Osteoblast (primary cell): ENCODE measurements at regions not wholly inside any gene's neighbourhood (a gene's known extent, or its start where the extent isn't known, plus 50 kb on each side); places are given as distances from the start of the nearest gene placed in this dataset.

ENCODE experiments used
- DNase-seq: peaks from one replicate; pipeline ENCODE4 v3.0.0; 2011; ENCODE audit warnings: low spot score, mixed read lengths; ENCODE audit not compliant: insufficient read length; ENCODE audit errors: missing footprints
- H2AFZ ChIP-seq: 2 replicates; pipeline ENCODE4 v1.6.0; 2011; ENCODE audit warnings: mild to moderate bottlenecking, low read length
- H3K27ac ChIP-seq: 2 replicates; pipeline ENCODE4 v1.5.1; 2011; ENCODE audit warnings: mild to moderate bottlenecking, low read depth, low read length, moderate library complexity
- H3K27me3 ChIP-seq: 2 replicates; pipeline ENCODE4 v1.6.0; 2012; ENCODE audit warnings: mild to moderate bottlenecking, control low read depth, inconsistent platforms, low read length, moderate library complexity; ENCODE audit not compliant: insufficient read depth
- H3K36me3 ChIP-seq: 2 replicates; pipeline ENCODE4 v1.5.1; 2011; ENCODE audit warnings: mild to moderate bottlenecking, low read length, control low read depth, moderate library complexity; ENCODE audit not compliant: insufficient read depth
- H3K4me1 ChIP-seq: 2 replicates; pipeline ENCODE4 v1.5.1; 2011; ENCODE audit warnings: mild to moderate bottlenecking, low read length, control low read depth, moderate library complexity; ENCODE audit not compliant: insufficient read depth
- H3K4me2 ChIP-seq: 2 replicates; pipeline ENCODE4 v1.6.0; 2011; ENCODE audit warnings: mild to moderate bottlenecking, low read length; ENCODE audit not compliant: insufficient read depth
- H3K4me3 ChIP-seq: fragments of 200-600 bp; sonication (generic); 3 replicates; pipeline ENCODE4 v1.5.1; 2012; ENCODE audit warnings: mild to moderate bottlenecking, low read length, inconsistent platforms; ENCODE audit not compliant: insufficient read depth
- H3K79me2 ChIP-seq: 2 replicates; pipeline ENCODE4 v1.6.0; 2012; ENCODE audit warnings: mild to moderate bottlenecking, low read length, control low read depth, inconsistent platforms; ENCODE audit not compliant: insufficient read depth
- H3K9me3 ChIP-seq: 2 replicates; pipeline ENCODE4 v1.5.1; 2011; ENCODE audit warnings: low read depth, low read length, control low read depth
- H4K20me1 ChIP-seq: 2 replicates; pipeline ENCODE4 v1.6.0; 2012; ENCODE audit warnings: mild to moderate bottlenecking, low read length, control low read depth; ENCODE audit not compliant: insufficient read depth
- CTCF ChIP-seq: IDR thresholded peaks from 2 replicates; pipeline ENCODE4 v1.5.1; 2011; ENCODE audit warnings: mild to moderate bottlenecking, low read depth, low read length, moderate library complexity; ENCODE audit errors: extremely low read depth

GRCh38 chr18:27712066-27712465 lies 464.9 kb downstream of the CDH2 start:
- Histone ChIP-seq H3K27ac (no peak overlapping the region), H3K4me3 (no peak overlapping the region), H3K27me3 (no peaks in the 10 kb centered on the region), H3K79me2 (no peaks in the 10 kb centered on the region), H4K20me1 (no peaks in the 10 kb centered on the region), H3K4me1 (peaks cover 36% of the 10 kb centered on the region), H3K4me2 (no peak overlapping the region), H3K36me3 (no peaks in the 10 kb centered on the region), H2AFZ (no peak overlapping the region), H3K9me3 (no peaks in the 10 kb centered on the region)
- no peak for DNase-seq
- TF ChIP-seq CTCF: no peak

GRCh38 chr18:27711382-27711781 lies 465.5 kb downstream of the CDH2 start:
- H3K27ac ChIP-seq: no peak overlapping the region
- H2AFZ ChIP-seq: no peak overlapping the region
- no peaks in the 10 kb centered on the region for H3K36me3 ChIP-seq
- no peak for TF ChIP-seq CTCF
- no peaks in the 10 kb centered on the region for H3K9me3 ChIP-seq
- H3K4me1 ChIP-seq: peaks cover 36% of the 10 kb centered on the region
- no peak for DNase-seq
- H3K79me2 ChIP-seq: no peaks in the 10 kb centered on the region
- no peak overlapping the region for H3K4me3 ChIP-seq
- H3K27me3 ChIP-seq: no peaks in the 10 kb centered on the region
- no peak overlapping the region for H3K4me2 ChIP-seq
- no peaks in the 10 kb centered on the region for H4K20me1 ChIP-seq

GRCh38 chr18:27709344-27709743 lies 467.6 kb downstream of the CDH2 start:
- no peak overlapping the region for H3K4me2 ChIP-seq
- H3K36me3 ChIP-seq: no peaks in the 10 kb centered on the region
- H4K20me1 ChIP-seq: no peaks in the 10 kb centered on the region
- no peak for DNase-seq
- no peaks in the 10 kb centered on the region for H3K9me3 ChIP-seq
- H3K27me3 ChIP-seq: no peaks in the 10 kb centered on the region
- no peaks in the 10 kb centered on the region for H3K79me2 ChIP-seq
- H3K4me3 ChIP-seq: no peak overlapping the region
- peaks cover 24% of the 10 kb centered on the region for H3K4me1 ChIP-seq
- no peak overlapping the region for H2AFZ ChIP-seq
- no peak overlapping the region for H3K27ac ChIP-seq
- no peak for TF ChIP-seq CTCF

GRCh38 chr18:27707201-27707600 lies 469.7 kb downstream of the CDH2 start:
- no peaks in the 10 kb centered on the region for H4K20me1 ChIP-seq
- TF ChIP-seq CTCF: no peak
- no peak overlapping the region for H3K4me3 ChIP-seq
- H3K27me3 ChIP-seq: no peaks in the 10 kb centered on the region
- H3K4me2 ChIP-seq: no peak overlapping the region
- peaks cover 4% of the 10 kb centered on the region for H3K4me1 ChIP-seq
- H3K36me3 ChIP-seq: no peaks in the 10 kb centered on the region
- H3K79me2 ChIP-seq: no peaks in the 10 kb centered on the region
- no peak overlapping the region for H2AFZ ChIP-seq
- H3K27ac ChIP-seq: no peak overlapping the region
- H3K9me3 ChIP-seq: no peaks in the 10 kb centered on the region
- no peak for DNase-seq
